HG03469 (cell line): ENCODE measurements at regions not wholly inside any gene's neighbourhood (a gene's known extent, or its start where the extent isn't known, plus 50 kb on each side); places are given as distances from the start of the nearest gene placed in this dataset.
"Not testable (repeated sequence)": the region's sequence is repeated elsewhere in the genome, so short reads cannot be mapped to it uniquely, and the experiment has no call there.

Experiments
- ATAC-seq: cut with Tn5 transposase; IDR thresholded peaks from one replicate; pipeline ENCODE4 v1.9.1; 2021; ENCODE audit warnings: mild to moderate bottlenecking, moderate library complexity, moderate number of reproducible peaks; ENCODE audit not compliant: unreplicated experiment

GRCh38 chrX:140172401-140172800 is 207.1 kb upstream of the CXorf66 start:
- no peak for ATAC-seq

DNA sequence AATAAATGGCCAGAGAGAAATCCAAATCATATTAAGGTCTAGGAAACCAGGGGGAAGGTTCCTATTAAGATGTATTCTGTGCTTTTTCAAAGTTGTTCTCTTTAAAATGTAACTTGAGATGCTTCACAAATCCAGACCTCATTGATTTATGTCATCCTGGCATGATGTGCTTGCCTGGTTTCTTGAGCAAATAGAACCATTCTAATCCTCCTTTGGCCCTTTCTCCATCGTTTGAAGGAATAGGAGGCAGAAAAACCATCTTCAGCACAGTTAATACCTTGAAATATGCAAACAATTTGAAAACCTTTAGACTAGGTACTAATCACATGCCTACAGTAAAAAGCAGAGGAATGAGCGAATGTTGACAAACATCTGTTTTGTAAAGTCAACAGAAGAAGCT is 202.2 kb upstream of the CXorf66 start:
- no peak for ATAC-seq

DNA sequence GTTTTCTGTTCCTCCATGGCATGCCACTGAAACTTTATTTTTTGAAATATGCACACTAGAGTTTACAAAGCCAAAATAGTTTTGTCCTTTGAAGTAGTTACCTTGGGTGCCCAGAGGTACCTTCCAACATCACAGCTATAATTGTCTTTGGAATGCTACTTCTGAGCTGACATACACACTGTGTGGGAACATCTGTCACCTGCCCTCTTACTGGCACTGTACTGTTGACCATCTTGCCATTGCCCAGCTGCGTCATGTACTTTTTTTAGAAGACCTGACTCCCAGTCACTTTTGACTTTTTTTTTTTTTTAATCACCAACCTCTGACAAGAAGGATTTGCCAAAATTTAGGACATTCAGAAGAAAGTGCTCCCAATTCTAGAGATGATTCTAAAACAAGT is 200.5 kb upstream of the CXorf66 start:
- no peak for ATAC-seq

GRCh38 chrX:140164391-140164790 is 199.1 kb upstream of the CXorf66 start:
- no peak for ATAC-seq

DNA sequence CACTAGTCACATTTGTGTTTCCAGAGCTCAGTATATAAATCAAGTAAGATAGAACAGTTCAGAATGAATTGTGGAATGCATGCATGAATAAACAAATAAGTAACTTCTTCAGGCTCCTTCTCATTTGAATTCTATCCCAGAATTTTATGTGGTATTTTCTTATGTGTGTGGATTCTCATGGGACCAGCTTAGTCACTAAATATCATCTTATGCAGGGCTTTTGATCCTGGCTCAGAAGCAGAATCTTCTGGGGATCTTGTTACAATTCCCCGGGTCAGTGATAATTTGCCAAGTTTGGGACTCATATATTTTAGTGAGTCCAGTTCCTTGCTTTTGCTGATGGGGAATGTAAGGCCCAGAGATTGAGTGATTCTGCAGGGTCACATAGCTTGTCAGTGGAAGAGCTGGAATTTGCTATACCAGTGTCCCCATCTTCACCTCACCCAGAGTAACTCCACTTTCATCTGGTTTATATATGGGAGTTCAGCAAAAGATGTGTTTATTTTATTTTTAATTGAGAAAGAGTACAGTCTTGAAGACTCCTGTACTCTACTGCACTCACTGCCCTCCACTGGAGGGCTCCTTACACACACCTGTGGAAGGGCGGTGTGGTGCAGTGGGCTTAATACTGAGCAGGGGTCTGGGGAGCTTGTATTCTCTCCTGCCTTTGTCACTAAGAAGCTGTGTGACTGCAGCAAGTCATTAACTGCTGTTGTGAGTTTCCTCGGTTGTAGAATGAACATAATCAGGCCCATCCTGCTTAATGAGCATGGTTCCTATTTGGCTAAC is 198.2 kb upstream of the CXorf66 start:
- ATAC-seq: no peak

DNA sequence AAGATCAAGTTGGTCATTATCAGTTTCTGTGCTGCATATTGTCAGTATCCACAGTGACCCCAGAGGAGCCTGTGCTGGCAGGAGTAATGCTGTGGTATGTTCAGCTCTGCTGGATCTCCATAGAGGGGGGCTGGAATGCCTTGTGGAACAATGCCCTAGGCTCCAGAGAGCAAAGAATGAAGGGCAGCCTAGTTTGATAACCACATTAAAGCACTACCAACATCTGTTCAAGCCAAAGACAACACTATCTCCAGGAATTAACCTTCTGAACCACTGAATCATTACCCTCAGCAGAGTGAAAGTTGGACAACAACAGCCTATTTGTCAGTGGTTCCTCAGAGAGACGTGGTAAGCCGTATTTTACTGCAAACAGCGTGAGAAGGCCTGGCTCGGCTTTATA is 192.3 kb upstream of the CXorf66 start:
- ATAC-seq: no peak

GRCh38 chrX:140157143-140157542 is 191.8 kb upstream of the CXorf66 start:
- no peak for ATAC-seq

DNA sequence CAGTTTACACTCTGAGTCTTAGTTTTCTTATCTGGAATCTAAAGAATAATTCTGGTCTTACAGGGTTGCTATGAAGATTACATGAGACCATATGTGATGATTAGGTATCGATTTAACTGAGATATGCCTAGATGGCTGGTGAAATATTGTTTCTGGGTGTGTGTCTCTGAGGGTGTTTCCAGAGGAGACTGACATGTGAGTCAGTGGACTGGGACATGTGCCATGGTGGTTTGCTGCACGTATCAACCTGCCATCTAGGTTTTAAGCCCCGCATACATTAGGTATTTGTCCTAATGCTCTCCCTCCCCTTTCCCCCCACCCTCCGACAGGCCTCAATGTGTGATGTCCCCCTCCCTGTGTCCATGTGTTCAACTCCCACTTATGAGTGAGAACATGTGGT is 186.0 kb upstream of the CXorf66 start:
- ATAC-seq: no peak

DNA sequence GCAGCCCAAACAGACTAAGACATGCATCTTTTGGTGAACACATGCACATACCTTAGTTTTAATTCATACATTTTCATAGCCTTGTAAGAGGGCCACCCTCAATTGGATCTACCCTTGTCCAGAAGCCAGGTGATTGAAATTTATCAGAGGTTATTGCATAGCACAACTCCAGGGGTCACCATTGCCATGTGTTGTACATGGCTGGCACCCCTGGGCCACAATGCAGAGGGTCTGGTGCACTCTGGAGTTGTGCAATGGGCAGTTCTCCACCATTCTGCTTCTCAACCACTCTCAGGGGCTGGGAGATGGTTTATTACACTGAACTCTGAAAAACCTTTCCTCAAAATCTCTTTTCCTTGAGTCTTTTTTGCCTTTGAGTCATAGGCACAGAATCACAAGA is 184.4 kb upstream of the CXorf66 start:
- ATAC-seq: no peak

DNA sequence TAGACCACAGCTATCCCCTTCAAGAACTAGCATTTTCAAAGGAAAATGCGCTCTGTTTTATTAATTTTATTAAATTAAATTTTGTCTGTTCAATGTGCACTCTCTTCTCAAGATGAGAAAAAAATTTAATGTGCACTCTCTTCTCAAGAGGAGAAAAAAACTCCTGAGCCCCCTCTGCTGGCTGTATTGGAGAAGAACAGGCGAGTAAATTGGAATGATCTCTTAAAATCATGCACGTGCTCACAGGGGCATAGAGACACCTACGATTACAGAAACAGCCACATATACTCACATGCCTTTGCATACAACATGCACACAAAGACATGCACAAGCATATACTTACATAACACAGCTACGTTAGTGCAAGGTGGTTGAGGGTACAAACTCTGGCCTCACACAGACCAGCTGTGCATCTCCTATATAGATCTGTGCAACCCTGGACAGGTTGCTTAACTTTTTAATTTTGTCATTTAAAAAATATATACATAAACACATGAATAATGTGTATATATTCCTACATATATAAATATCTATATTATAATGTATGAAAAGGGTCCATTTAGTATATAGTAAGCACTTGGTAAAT is 176.2 kb upstream of the CXorf66 start:
- ATAC-seq: no peak

- not testable (repeated sequence) for ATAC-seq
Observed at GRCh38 chrX:140138492-140138891, 173.2 kb upstream of the CXorf66 start.

DNA sequence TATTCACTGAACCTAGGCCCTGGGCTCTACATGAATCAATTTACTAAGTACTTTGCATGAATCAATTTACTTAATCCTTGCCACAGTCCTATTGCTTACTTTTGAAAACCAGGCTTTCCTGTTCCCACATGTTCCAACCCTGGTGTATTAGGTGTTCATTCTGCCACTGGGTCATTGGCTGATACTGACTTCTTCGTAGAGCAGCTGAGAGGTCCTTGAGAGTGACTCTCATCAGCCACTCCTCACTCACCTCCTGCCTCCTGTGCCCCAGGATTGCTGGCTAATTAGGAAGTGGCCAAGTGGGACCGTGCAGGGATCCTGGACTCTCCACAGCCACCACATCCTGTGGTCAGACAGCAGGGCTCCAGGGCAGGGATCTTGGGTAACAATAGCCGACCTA is 172.7 kb upstream of the CXorf66 start:
- not testable (repeated sequence) for ATAC-seq

DNA sequence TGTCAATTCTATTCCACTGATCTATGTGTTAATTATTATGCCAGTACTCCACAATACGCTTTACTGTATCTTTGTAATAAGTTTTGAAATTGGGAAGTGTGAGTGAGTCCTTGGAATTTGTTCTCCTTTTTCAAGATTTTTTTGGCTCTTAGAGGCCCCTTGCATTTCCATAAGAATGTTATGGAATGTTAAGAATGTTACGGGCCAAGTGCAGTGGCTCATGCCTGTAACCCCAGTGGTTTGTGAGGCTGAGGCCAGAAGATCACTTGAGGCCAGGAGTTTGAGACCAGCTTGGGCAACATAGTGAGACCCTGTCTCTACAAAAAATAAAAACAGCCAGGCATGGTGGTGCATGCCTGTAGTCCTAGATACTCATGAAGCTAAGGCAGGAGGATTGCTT is 167.6 kb upstream of the CXorf66 start:
- no peak for ATAC-seq

GRCh38 chrX:140123446-140123845 is 158.1 kb upstream of the CXorf66 start:
- no peak for ATAC-seq

- not testable (repeated sequence) for ATAC-seq
Observed at GRCh38 chrX:140114059-140114458, 148.7 kb upstream of the CXorf66 start.

- no peak for ATAC-seq
Observed at GRCh38 chrX:140110081-140110650, 144.8 kb upstream of the CXorf66 start.

GRCh38 chrX:140104760-140105159 is 139.4 kb upstream of the CXorf66 start:
- no peak for ATAC-seq

DNA sequence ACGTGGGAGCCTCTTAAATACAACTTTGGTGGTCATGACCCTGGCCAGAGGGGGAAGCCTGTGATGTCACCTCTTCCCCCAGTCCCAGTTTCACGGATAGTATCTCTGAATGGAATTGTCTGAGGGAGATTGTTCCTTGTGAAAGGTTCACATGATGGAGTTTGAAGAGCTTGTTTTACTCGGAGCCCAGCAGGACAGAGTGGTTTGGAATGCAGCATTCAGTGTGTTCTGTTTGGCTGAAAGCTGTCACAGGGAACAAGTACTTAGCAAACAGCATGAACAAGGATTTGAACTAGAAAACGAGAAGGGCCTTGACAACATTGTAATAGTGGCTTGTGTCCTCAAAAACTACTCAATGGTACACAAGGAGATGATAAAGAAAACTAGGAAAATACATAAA is 133.9 kb upstream of the CXorf66 start:
- ATAC-seq: no peak

DNA sequence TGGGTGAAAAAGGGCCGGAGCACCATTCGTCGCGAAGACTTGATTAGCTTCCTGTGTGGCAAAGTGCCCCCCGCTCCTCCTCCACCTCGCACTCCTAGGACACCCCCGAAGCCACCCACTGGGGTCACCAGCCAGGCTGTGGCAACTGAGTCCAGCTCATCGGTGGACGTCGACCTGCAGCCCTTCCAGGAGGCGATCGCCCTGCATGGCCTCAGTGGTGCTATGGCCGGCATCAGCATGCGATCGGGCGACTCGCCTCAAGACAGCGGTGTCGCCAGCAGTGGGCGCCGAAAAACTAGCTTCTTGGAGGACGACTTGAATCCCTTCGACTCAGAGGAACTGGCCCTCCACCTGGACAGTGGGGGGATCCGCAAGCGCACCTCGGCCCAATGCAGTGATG is 126.8 kb upstream of the CXorf66 start:
- no peak for ATAC-seq

- ATAC-seq: peak; percentile 63
Observed at GRCh38 chrX:140091125-140091886, 126.0 kb upstream of the CXorf66 start.

GRCh38 chrX:140090800-140091124 is 125.4 kb upstream of the CXorf66 start:
- ATAC-seq: no peak

GRCh38 chrX:140088438-140088837 is 123.1 kb upstream of the CXorf66 start:
- ATAC-seq: no peak
